Pulmonary artery endothelial cell (primary cell): ENCODE measurements at regions not wholly inside any gene's neighbourhood (a gene's known extent, or its start where the extent isn't known, plus 50 kb on each side); places are given as distances from the start of the nearest gene placed in this dataset.

Experiments used
- DNase-seq: peaks from one replicate; pipeline ENCODE4 v3.0.0-alpha.2; 2011; ENCODE audit warnings: low read depth, low spot score

DNA sequence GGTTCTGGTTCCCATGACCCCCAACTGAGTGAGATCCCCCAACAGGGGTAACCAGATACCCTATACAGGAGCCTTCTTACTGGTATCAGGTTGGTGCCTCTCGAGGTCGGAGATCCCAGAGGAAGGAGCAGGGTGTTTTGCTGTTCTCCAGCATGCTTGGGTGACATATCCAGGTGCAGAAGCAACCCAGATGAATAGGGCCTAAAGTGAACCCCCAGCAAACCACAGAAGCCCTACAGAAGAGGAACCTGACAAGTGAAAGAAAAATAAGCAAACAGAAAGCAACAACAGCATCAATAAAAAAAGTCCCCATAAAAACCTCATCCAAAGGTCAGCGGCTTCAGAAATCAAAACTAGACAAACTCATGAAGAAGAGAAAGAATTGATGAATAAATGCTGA, 633.4 kb upstream of the CXADR start:
- no peak for DNase-seq

DNA sequence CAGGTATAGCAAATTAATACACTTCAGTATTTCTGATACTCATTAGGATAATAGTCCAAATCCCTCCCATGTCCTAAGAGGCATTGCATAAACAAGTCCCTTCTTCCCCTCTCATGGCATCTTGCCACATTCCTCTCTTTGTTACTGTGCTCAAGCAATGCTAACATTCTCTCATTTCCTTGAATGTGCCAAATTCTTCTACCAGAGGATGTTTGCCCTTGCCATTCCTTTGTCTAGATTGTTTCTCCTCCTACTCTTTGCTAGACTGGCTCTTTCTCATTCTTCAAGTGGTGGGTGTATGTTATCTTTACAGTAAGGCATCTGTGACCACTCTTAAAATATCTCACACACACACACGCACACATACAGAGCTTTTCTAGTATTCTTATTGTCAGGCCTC, 621.0 kb upstream of the CXADR start:
- peak; percentile 84 for DNase-seq

DNA sequence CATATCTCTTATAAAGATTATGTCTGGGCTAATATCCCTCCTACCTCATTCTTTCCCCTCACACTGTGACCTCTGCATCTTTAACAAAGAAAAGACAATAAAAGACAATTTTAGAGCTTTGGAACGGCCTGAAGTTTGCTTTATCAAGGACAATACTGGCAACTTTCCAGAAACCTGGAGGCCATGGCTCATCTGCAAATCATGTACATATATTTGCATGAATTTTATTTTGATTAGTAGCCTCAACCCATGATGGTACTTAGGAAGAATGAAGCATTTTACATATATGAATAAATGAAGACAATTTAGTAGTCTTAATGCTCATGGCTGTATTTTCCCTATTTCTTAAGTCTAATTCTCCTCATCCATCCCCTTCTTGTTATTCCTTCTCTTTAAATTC, 612.2 kb upstream of the CXADR start:
- no peak for DNase-seq

DNA sequence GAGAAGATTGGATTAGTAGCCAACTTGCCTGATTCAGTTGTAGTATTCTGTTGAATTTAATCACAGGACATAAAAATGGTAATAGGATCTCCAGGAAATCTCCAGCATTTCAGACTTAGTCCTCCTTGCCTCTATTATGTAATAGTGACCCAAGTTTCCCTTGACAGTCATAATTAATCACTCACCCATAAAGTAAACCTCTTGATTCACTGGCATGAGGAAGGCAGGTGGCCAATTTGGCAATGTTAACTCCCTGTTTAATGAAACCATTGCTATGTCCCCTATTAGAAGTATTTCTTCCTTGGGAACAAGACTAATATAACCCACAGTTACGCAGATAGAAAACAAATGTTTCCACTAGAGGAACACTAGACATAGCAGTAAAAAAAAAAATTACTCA, 604.8 kb upstream of the CXADR start:
- DNase-seq, result no peak

DNA sequence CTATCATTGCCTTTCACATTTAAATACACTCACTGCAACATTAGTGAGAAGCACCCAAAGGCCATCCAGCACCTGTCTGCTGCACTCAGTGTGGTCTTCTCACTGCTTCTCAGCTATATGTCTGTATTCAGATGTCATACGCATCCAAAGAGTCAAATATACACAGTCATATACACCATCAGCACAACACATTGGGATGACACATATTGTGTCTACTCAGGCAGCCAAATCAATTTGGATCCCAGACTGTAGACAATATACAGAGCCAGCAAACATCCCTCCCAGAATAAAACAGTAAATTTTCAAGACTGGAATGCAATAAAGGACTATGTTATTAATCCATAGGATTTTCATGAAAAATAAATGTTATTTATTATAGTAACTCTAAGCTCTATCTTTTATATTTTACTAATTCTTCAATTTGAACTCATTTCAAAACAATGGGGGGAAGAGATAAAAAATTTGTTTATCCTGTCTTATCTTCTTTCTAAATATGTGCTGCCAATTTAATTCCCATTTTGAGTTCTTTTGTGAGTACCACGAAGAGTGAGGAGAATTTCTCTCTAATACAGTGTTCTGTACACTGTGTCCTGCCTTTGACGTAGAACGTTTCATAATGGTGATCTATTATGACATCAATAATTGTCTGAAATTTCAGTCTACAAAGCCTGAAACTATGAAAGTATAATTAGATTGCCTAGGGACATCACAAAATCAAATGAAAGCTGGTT, 602.2 kb upstream of the CXADR start:
- DNase-seq, result no peak

DNA sequence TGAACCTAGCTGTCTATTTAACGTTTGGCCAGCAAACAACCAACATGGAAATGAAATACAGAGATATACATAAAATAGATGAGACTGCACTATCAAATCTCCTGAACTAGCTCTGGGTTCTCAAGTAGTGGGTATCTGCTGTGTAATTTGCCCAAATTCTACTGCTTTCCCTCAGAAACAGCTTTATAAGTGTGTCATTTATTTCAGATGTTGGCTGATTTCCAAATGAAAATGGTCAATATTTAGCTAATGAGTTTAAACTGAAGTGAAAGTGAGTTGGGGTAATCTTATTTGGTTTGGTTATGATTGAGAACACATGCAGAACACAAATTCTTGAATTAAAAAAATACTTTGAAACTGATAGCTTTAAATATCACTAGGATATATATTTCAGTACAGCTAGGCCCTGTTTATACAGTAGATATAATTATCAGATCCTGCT, 601.7 kb upstream of the CXADR start:
- DNase-seq, result no peak

DNA sequence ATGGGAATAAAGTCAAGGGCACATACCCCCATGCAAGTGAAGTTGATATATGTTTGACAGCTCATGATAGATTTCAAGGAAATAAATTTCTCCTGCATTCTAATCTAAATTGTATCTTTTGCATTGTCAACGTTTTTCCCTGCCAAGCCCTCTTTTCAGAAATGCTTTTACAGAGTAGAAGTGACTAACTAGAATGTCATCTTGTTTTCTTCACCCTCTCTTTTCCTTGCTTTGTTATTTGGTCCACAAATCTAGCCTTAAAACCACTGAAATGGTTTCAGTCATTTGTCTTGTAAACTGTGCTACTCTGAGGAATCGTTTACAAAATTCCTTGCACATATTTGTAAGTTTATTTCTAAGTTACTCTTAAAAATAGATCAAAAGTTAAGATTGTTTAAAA, 600.8 kb upstream of the CXADR start:
- DNase-seq, result peak; percentile 8

DNA sequence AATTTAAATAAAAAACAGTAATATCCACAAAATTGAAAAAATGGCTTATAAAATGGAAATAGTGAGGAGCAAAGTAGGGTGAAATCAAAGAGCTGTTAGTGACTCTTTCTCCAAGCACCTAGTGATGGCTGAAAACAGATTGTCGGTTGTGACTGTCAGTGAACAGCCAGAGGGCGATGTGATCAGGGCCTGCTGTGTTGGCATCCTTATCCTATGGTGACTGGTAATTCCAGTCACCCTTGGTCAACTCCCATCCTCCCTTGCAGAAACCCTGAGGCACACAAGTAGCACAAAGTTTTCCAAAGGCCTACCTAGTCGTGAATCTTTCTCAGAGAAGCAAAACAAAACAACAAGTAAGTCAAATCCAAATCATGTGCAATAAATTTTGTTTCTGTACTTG, 599.8 kb upstream of the CXADR start:
- no peak for DNase-seq

DNA sequence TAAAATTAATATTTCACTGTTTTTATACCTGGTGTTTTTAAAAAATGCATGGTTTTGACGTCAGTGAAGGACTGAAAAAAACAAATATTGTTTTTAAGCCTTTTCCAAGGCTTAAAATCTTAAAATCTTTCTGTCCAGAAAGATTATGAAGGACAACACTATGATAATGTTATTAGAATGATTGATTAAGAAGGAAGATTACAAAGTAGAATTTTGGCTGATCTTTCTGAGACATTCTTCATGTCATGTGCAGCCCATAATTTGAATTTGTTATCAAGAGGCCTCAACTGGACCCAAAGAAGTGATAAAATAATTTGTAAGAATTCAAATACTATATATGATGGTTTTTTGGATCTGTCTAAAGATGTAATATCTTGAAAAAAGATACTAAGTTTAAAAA, 584.4 kb upstream of the CXADR start:
- no peak for DNase-seq

DNA sequence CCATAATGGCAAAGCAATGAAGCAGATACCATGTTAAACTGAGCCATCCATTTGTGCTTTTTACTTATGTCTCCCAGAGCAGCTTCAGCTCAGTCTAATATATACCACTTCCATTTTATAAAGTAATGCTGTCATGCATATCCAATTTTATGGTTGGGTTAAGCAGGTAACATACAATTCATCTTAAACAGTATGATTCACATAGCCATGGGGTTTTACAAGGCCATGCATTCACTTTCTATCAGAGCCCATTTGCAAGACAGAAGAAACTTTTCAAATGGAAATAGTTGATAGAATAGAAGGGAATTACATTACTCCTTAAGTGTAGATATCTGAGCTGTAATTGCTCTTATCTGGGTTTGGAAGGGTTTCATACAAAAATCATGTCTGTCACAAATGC, 580.5 kb upstream of the CXADR start:
- DNase-seq, result no peak

DNA sequence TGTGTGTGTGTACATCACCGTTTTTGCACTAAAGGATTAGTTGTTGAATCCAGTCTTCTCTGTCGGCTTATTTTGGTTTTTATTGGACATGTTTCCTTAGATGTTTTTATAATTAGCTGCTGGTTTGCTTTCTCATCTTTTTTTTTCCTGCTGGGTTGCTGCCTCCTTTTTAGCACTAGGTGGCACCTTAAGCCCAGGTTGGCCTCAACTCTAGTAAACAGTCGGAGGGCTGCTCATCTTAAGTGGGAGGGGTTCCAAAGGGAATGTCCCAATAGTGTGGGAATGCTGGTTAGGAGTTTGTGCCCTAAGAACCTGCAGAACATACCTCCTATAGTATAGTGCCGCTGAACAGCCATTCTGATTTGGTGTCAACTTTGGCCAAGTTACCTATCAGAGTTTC, 570.1 kb upstream of the CXADR start:
- no peak for DNase-seq

DNA sequence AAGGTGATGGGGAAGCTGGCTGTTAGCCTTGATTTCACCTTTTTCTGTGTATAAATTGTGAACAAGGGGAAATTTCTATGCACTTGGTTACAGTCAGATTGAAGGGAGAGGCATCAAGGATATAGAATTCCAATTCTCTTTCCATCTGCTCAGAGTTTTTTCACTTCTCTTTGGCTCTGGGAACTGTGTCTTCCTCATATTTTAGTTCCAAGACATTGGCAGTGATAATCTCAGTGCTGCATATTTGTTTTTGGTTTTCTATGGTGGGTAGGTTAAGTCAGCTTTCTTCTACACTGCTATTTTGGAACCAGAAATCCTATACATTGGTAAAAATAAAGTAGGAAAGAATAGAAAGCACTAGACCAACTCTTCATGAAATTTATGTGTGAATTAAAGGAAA, 569.6 kb upstream of the CXADR start:
- no peak for DNase-seq

DNA sequence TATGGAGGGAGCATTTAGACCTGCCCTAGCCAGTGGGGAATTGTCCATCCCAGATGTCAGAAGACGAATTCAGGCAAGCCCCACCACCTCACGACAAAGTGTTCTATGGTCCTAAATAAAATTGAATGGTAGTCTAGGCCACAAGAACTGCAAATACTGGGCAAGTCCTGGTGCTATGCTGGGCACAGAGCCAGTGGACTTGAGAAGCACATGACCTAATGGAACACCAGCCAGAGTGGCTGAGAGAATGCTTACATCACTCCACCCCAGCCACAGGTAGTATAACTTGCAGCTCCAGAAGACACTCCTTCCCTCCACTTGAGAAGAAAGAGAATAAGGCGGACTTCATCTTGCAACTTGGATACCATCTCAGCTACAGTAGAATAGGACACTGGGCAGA, 567.3 kb upstream of the CXADR start:
- no peak for DNase-seq

DNA sequence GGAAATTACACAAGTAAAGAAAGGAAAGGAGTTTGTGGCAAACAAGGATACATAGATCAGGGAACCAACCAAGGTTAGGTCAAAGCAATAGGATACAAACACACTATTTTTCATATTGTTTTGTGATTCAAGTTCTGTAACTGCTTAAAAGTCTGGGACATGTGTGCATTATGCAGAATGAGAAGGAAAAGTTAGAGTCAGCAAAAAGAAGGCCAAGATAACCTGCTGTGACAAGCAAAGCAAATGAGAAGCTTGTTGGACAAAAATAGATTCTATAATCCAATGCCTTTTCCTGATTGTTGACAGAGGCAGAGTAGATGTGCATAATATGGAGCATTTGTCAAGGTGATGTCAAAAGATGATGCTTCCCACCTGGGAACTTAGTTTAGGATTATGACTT, 556.0 kb upstream of the CXADR start:
- DNase-seq, result no peak

DNA sequence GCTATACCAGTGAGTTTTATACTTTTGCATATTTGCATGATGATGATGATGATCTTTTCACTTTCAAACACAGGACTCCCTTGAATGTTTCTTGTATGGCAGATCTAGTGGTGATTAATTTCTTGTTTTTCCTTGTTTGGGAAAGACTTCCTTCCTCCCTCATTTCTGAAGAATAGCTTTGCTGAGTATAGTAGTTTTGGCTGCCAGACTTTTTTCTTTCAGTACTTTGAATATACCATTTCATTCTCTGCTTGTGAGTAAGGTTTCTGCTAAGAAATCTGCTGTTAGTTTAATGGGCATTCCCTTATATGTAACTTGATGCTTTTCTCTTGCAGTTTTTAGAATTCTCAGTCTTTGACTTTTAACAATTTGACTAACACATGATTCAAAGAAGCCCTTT, 547.4 kb upstream of the CXADR start:
- DNase-seq, result no peak

DNA sequence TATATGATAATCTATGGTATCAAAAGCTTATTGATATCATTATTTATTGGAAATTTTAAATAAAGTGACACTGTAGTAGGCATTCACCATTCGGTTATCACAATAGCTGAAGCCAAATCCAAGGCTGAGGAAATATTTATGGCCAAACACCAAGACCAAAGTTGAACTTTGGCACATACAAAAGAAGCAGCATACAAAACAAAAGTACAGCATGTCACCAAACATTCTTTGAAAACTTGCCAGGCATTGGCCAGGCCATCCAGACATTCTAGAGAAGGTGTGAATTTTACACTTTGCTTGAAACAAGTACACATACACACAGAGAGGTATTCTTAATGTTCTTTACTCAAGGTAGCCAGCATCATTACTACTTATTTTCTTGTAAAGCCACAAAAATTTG, 544.4 kb upstream of the CXADR start:
- DNase-seq, result no peak

DNA sequence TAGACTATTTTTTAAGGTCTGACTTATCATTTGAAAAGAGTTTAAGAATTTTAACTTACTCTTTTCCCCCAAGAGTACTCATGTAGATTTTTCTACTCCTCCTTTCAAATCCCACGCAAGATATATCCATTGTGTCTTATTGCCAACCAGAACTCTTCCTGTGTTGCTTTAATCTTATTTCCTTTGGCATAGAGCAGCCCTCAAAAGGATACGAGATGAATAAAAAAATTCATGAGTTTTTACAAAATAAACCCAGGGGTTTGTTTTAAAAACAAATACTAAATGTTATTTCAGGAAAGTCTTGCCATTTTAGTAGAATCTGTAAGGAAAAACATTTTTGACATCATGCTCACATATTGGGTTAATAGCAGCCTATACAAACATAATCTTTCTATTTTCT, 543.2 kb upstream of the CXADR start:
- DNase-seq, result no peak

DNA sequence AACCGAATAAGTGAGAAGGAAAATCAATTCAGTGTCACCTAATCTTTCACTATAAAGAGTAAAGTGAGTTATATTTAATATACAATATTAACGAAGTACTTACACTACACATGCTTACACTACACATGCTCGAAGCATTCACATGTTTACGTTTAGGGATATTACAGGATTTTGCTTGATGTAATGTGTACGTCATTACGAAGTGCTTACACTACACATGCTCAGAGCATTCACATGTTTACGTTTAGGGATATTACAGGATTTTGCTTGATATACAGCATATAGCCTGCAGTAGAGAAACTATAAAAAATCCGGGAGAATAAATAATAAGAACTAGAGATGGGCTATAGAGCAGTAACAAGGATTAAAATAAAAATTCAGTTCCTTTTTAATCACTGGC, 538.8 kb upstream of the CXADR start:
- DNase-seq, result no peak

DNA sequence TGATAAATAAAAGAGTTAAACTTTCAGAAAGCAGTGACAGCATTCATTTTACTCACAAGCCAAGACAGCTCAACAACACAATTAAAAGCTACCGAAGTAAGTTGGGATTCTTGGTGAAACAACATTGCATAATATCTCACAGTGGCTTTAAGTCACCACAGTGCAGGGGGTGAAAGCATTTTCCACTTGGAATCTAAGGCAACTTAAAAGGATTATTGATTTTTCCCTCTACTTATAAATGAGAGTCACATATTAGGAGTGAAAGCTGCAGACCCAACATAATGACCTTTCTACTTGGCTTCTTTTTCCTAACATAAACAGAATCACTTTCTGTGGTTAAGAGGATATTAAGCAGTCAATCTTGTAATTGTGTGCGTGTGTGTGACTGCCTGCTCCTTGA, 536.6 kb upstream of the CXADR start:
- DNase-seq, result no peak

DNA sequence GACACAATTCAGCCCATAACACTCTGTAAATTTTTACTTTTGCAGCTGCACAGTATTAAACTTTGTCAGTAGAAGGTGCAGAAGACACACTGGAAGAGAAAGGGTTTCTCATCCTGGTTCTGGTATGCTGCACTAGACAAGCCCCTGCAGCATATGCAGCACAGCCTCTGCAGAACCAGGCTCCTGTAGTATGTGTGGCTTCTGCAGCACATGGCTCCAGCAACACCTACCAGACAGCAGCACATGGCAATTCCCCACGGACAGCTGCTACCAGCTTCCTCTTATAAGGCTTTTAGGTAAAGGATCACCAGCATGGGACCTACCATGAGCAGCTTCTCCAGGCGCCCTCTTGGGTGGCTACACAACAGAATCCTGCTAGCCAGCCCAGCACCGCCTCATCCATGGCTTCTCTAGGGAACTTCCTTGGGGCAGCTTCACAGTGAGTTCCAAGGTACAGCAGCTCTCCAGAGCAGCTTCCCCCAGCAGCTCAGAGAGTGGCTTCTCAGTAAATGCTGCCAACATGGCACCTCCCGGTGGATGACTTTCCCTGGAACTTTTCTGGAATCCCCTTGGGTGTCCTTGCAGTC, 534.4 kb upstream of the CXADR start:
- DNase-seq, result no peak

DNA sequence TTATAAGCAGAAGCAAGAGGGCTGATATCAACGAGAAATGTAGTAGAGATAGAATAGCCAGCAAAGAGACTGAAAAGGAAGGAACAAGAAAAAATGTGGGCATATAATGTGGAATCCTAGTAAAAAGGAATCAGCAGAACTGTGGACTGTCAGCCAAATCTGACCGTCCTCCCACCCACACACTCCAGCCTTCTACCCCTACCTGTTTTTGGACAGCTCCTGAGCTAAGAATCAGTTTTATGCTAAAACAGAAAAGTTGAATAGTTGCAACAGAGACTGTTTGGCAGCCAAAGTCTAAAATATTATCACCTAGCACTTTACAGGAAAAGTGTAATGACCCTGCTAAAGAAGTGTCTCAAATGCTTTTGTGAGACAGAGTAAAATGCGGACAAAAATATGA, 533.3 kb upstream of the CXADR start:
- DNase-seq, result no peak

DNA sequence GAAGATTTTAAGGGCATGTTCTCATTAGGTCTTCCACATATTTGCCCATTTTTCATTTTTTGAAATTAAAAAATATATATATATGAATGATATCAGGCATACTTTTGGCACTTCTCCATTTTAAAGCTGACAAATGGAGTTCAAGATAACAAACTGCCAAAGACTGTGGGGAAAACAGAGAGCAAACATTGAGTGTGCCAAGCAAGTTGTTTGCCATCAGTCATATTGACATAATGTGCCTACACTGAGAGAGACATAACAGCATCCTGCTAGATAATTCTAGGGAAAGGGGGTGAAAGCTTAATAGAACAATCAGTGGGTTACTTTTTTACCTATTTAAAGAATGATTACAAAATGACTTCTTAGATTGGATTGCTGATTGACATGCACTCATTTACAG, 529.4 kb upstream of the CXADR start:
- no peak for DNase-seq

DNA sequence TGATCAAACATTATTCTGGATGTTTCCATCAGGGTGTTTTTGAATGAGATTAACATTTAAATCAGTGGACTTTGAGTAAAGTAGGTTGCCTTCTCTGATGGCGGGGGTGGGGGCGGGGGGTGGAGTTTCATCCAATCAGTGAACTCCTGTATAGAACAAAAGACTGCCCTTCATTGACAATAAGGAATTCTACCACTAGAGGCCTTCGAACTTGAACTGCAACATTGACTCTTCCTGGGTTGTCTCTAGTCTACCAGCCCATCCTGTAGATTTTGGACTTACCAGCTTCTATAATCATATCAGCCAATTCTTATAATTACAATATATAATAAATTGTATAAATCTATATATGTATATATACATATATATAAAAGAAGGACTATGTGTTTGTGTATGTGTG, 520.4 kb upstream of the CXADR start:
- DNase-seq, result no peak
